ENCODE measurements at regions not wholly inside any gene's neighbourhood (a gene's known extent, or its start where the extent isn't known, plus 50 kb on each side); places are given as distances from the start of the nearest gene placed in this dataset.

DNA sequence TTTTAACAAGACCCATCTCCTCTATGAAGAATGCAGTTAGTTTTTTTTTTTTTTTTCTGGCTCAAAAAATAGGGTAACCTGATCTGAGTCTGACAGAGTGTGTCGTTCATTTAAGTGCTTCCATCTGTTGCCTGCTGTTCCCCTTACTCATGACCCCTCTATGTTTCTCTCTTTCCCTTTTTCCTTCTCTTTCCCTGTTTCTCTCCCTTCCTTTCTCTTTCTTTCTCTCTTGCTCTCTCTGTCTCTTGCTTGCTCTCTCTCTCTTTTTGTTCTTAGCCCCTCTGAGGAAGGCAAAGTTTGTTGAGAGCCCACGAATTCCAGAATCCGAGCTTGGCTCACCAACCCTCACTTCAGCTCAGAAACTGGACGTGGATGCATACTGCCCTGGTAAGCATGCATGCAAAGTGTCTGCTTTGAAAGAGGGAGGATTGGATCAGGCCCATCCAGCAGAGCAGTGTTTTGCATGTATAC lies 185.0 kb downstream of the TANC2 start:
- CTCF ChIA-PET: interaction anchor here (0.7 to 1.1 kb wide), 4 partner anchors 13 to 155 kb away, joined by 3 read pairs; no protein-coding TSS in a partner anchor
- ATAC-seq: peak; percentile 75
- no peak for DNase-seq (ENCODE audit: low spot score)
- H3K36me3 Mint-ChIP-seq: no peaks in the 10 kb centered on the region
- POLR2A ChIA-PET: no interaction called here
- H3K9me3 Mint-ChIP-seq: no peaks in the 10 kb centered on the region
- TF ChIP-seq, protein P1, sequence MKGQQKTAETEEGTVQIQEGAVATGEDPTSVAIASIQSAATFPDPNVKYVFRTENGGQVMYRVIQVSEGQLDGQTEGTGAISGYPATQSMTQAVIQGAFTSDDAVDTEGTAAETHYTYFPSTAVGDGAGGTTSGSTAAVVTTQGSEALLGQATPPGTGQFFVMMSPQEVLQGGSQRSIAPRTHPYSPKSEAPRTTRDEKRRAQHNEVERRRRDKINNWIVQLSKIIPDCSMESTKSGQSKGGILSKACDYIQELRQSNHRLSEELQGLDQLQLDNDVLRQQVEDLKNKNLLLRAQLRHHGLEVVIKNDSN (CRISPR knock-in tag; IDR thresholded peaks at IDR 0.05): no peak
- TF ChIP-seq SP1 (CRISPR knock-in tag; conservative IDR thresholded peaks at IDR 0.05): no peak
- TF ChIP-seq, protein P2, sequence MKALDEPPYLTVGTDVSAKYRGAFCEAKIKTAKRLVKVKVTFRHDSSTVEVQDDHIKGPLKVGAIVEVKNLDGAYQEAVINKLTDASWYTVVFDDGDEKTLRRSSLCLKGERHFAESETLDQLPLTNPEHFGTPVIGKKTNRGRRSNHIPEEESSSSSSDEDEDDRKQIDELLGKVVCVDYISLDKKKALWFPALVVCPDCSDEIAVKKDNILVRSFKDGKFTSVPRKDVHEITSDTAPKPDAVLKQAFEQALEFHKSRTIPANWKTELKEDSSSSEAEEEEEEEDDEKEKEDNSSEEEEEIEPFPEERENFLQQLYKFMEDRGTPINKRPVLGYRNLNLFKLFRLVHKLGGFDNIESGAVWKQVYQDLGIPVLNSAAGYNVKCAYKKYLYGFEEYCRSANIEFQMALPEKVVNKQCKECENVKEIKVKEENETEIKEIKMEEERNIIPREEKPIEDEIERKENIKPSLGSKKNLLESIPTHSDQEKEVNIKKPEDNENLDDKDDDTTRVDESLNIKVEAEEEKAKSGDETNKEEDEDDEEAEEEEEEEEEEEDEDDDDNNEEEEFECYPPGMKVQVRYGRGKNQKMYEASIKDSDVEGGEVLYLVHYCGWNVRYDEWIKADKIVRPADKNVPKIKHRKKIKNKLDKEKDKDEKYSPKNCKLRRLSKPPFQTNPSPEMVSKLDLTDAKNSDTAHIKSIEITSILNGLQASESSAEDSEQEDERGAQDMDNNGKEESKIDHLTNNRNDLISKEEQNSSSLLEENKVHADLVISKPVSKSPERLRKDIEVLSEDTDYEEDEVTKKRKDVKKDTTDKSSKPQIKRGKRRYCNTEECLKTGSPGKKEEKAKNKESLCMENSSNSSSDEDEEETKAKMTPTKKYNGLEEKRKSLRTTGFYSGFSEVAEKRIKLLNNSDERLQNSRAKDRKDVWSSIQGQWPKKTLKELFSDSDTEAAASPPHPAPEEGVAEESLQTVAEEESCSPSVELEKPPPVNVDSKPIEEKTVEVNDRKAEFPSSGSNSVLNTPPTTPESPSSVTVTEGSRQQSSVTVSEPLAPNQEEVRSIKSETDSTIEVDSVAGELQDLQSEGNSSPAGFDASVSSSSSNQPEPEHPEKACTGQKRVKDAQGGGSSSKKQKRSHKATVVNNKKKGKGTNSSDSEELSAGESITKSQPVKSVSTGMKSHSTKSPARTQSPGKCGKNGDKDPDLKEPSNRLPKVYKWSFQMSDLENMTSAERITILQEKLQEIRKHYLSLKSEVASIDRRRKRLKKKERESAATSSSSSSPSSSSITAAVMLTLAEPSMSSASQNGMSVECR (CRISPR knock-in tag; IDR thresholded peaks at IDR 0.05; ENCODE audit: borderline replicate concordance): no peak
- no peak for TF ChIP-seq GRHL2 (CRISPR knock-in tag; IDR thresholded peaks at IDR 0.05; ENCODE audit: insufficient replicate concordance, severe bottlenecking)
- no peak for TF ChIP-seq KAT7 (CRISPR knock-in tag; IDR thresholded peaks at IDR 0.05; ENCODE audit: borderline replicate concordance)
- peaks cover 38% of the 10 kb centered on the region for H3K4me1 Mint-ChIP-seq
- H3K27ac Mint-ChIP-seq: peak overlapping the region; percentile 97
- peak overlapping the region; percentile 22; the same call in 1 of the 2 replicates for H3K4me3 Mint-ChIP-seq
- H3K27me3 Mint-ChIP-seq (ENCODE audit: low read depth): no peaks in the 10 kb centered on the region

DNA sequence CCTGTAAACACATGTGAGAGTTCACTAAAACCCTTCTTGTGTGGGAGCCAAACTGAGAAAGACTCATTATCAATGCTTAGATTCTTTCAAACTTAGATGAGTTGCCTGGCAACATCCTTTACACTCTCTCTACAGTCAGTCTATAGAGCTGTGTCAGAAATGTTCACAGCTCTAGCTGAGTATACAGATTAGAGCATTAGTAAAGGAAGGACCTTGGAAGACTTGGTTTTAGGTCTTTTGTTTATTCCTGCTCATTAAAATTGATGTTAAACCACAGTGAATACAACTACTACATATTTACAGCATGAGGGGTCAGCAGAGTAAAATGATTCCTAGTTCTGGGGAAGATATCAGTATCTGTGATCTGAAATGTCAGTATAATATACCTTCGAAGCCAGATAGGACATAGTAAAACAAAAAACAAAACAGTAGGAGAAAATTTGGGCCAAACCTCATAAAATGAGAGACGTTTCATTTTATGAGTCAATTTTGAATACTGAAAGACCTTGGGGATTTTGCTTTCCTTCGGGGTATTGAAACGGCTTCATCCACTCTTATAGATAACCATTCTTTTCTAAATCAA lies 186.0 kb downstream of the TANC2 start:
- H3K4me3 Mint-ChIP-seq: no peak overlapping the region
- no peaks in the 10 kb centered on the region for H3K27me3 Mint-ChIP-seq (ENCODE audit: low read depth)
- POLR2A ChIA-PET: no interaction called here
- peaks cover 41% of the 10 kb centered on the region for H3K4me1 Mint-ChIP-seq
- H3K27ac Mint-ChIP-seq: 0 out of 2 replicates have a peak overlapping the region, but pooled peaks have one; percentile 16
- DNase-seq (ENCODE audit: low spot score) (no peak), ATAC-seq (no peak)
- CTCF ChIA-PET: interaction anchor here (0.5 kb wide), 1 partner anchor 293 kb away, joined by 3 read pairs; no protein-coding TSS in a partner anchor
- no peaks in the 10 kb centered on the region for H3K9me3 Mint-ChIP-seq
- no peaks in the 10 kb centered on the region for H3K36me3 Mint-ChIP-seq
- TF ChIP-seq, protein P3, sequence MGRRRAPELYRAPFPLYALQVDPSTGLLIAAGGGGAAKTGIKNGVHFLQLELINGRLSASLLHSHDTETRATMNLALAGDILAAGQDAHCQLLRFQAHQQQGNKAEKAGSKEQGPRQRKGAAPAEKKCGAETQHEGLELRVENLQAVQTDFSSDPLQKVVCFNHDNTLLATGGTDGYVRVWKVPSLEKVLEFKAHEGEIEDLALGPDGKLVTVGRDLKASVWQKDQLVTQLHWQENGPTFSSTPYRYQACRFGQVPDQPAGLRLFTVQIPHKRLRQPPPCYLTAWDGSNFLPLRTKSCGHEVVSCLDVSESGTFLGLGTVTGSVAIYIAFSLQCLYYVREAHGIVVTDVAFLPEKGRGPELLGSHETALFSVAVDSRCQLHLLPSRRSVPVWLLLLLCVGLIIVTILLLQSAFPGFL (CRISPR knock-in tag; IDR thresholded peaks at IDR 0.05; ENCODE audit: borderline replicate concordance): no peak
- no peak for TF ChIP-seq FOXP1 (CRISPR knock-in tag; IDR thresholded peaks at IDR 0.05; ENCODE audit: borderline replicate concordance)

DNA sequence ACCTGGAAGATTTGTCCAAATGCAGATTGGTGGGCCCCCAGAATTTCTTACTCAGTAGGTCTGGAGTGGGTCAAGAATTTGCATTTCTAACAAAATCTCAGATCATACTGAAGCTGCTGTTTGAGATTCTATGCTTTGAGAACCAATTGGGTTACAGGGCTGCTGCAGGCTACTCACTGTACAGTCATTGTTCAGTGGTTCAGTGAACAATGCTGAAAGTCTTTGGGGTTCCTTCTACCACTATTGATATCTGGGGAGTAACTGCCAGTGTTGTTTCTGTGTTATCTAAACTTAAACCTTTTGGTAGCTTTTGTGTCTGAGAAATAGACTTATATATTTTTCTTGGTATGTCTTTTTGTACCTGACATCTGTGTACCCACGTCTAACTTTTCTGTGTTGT lies 187.5 kb downstream of the TANC2 start:
- POLR2A ChIA-PET: no interaction called here
- Mint-ChIP-seq H3K36me3 (no peaks in the 10 kb centered on the region), H3K27me3 (ENCODE audit: low read depth) (no peaks in the 10 kb centered on the region), H3K4me3 (no peak overlapping the region), H3K27ac (no peak overlapping the region), H3K4me1 (peaks cover 42% of the 10 kb centered on the region), H3K9me3 (no peaks in the 10 kb centered on the region)
- CTCF ChIA-PET: interaction anchor here (0.6 kb wide), 1 partner anchor 51 kb away, joined by 3 read pairs; no protein-coding TSS in a partner anchor
- DNase-seq (ENCODE audit: low spot score): no peak
- ATAC-seq: no peak
- TF ChIP-seq TP53 (CRISPR knock-in tag; IDR thresholded peaks at IDR 0.05) (no peak), GRHL2 (CRISPR knock-in tag; IDR thresholded peaks at IDR 0.05; ENCODE audit: insufficient replicate concordance, severe bottlenecking) (no peak), JAZF1 (CRISPR knock-in tag; IDR thresholded peaks at IDR 0.05) (no peak), ZNF317 (CRISPR knock-in tag; IDR thresholded peaks at IDR 0.05; ENCODE audit: borderline replicate concordance, low read depth) (no peak), ZNF138 (CRISPR knock-in tag; conservative IDR thresholded peaks at IDR 0.05) (no peak), IRF2 (CRISPR knock-in tag; IDR thresholded peaks at IDR 0.05; ENCODE audit: borderline replicate concordance, low read depth) (no peak), ETV6 (CRISPR knock-in tag; IDR thresholded peaks at IDR 0.05) (no peak), MXD4 (CRISPR knock-in tag; IDR thresholded peaks at IDR 0.05; ENCODE audit: borderline replicate concordance) (no peak), OVOL2 (CRISPR knock-in tag; IDR thresholded peaks at IDR 0.05; ENCODE audit: borderline replicate concordance) (no peak), RORB (CRISPR knock-in tag; IDR thresholded peaks at IDR 0.05) (no peak), NFATC4 (CRISPR knock-in tag; IDR thresholded peaks at IDR 0.05) (no peak), EMX1 (CRISPR knock-in tag; IDR thresholded peaks at IDR 0.05) (no peak), ELF4 (CRISPR knock-in tag; IDR thresholded peaks at IDR 0.05; ENCODE audit: low read depth) (no peak), JUN (CRISPR knock-in tag; IDR thresholded peaks at IDR 0.05) (no peak)
- TF ChIP-seq, protein P4, sequence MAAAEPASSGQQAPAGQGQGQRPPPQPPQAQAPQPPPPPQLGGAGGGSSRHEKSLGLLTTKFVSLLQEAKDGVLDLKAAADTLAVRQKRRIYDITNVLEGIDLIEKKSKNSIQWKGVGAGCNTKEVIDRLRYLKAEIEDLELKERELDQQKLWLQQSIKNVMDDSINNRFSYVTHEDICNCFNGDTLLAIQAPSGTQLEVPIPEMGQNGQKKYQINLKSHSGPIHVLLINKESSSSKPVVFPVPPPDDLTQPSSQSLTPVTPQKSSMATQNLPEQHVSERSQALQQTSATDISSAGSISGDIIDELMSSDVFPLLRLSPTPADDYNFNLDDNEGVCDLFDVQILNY (CRISPR knock-in tag; IDR thresholded peaks at IDR 0.05): no peak
- TF ChIP-seq, protein P5, sequence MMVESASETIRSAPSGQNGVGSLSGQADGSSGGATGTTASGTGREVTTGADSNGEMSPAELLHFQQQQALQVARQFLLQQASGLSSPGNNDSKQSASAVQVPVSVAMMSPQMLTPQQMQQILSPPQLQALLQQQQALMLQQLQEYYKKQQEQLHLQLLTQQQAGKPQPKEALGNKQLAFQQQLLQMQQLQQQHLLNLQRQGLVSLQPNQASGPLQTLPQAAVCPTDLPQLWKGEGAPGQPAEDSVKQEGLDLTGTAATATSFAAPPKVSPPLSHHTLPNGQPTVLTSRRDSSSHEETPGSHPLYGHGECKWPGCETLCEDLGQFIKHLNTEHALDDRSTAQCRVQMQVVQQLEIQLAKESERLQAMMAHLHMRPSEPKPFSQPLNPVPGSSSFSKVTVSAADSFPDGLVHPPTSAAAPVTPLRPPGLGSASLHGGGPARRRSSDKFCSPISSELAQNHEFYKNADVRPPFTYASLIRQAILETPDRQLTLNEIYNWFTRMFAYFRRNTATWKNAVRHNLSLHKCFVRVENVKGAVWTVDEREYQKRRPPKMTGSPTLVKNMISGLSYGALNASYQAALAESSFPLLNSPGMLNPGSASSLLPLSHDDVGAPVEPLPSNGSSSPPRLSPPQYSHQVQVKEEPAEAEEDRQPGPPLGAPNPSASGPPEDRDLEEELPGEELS (CRISPR knock-in tag; IDR thresholded peaks at IDR 0.05): no peak

Data from WTC11 (cell line).